Right renal cortex interstitium (tissue), 3 donors: ENCODE measurements at regions not wholly inside any gene's neighbourhood (a gene's known extent, or its start where the extent isn't known, plus 50 kb on each side); places are given as distances from the start of the nearest gene placed in this dataset.

ENCODE experiments used
- DNase-seq, 3 donors: peaks; one replicate each; pipeline ENCODE4 v3.0.0-alpha.2; 2013; ENCODE audit warnings: low read depth in 3 of 3, low spot score in 2 of 3

GRCh38 chr12:124240493-124240892 lies 54.4 kb upstream of the RFLNA start:
- DNase-seq: no peak

- DNase-seq: no peak
Observed at GRCh38 chr12:124241776-124242528, 52.9 kb upstream of the RFLNA start.

GRCh38 chr12:124242529-124243065 lies 52.3 kb upstream of the RFLNA start:
- DNase-seq: no peak

- no peak for DNase-seq
Observed at GRCh38 chr12:124243936-124244335, 51.0 kb upstream of the RFLNA start.
